Renal cortical epithelial cell (primary cell): ENCODE measurements at regions not wholly inside any gene's neighbourhood (a gene's known extent, or its start where the extent isn't known, plus 50 kb on each side); places are given as distances from the start of the nearest gene placed in this dataset.
"Not testable (repeated sequence)": the region's sequence is repeated elsewhere in the genome, so short reads cannot be mapped to it uniquely, and the experiment has no call there.

ENCODE experiments used
- DNase-seq: peaks from one replicate; pipeline ENCODE4 v3.0.0-alpha.2; 2011; ENCODE audit warnings: low read depth

DNA sequence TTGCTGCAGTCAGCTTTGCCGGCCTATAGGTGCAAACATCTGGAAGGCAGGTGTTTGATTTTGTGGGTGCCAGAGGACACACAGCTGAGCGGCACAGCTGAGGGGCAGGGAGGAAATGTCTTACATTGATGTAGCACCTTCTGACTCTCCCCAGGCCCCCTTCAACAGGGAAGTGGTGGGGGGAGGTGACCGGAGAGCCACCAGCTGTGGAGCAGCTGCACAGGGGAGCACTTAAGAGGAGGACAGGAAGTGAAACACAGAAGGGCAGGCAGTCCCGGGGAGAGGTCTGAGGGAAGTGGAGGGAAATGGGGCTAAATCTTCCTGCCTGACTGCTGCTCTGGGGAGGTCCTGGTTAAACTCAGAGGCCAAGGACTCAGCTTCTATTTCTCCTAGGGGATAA lies 409.1 kb downstream of the TNS1 start:
- DNase-seq = no peak

DNA sequence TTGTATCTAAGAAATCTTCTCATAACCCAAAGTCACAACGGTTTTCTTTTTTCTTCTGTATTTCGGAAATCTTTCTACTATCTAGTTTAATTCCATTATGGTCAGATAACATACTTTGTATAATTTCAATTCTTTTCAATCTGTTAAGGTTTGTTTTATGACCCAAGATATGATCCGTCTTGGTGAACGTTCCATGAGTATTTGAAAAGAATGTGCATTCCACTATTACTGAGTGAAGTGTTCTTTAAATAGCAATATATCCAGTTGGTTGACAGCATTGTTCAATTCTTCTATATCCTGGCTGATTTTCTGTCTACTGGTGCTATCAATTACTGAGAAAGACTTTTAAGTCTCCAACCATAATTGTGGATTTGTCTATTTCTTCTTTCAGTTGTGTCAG lies 414.5 kb downstream of the TNS1 start:
- no peak for DNase-seq

DNA sequence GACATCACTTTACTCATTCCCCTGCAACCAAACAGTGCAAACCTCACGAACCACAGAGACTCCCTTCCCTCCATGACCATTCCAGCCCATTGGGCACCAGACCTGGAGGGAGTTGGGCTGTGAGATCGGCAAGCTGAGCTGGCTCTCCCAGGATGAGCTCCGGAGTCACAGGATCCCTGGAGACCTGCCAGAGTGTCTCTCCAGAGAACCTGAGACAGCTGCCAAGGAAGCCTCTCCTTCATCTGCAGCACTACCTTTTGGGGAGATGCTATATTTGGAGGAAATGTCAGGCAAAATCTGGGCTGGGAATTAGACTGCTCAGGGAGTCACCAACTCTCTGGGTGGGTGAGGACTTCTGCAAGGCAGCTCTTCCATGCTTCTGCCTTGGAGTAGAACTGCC lies 417.4 kb downstream of the TNS1 start:
- no peak for DNase-seq

DNA sequence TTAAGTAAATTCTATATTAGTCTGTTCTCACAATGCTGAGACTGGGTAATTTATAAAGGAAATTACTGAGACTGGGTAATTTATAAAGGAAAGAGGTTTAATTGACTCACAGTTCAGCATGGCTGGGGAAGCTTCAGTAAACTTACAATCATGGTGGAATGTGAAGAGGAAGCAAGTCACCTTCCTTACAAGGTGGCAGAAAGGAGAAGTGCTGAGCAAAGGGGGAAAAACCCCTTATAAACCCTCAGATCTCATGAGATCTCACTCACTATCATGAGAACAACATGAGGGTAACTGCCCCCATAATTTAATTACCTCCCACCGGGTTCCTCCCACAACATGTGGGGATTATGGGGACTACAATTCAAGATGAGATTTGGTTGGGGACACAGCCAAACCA lies 422.4 kb downstream of the TNS1 start:
- not testable (repeated sequence) for DNase-seq

DNA sequence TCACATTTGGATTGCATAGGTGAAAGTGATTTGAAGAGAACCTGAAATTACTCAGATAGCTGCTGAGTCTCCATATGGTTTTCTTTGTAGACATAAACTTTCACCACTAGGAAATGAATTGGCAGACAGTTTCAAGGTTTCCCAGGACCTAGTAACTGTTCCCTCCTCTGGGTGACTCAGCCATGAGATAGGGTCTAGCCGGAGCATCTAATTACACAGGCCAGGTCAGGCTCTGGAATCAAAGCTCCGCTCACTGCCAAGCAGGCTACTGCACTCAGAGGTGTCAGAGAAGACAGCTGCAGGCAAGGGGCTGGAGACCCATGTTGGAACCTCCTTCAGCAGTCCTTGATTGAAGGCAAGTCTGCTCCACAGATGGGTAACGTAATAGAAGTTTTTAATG lies 429.2 kb downstream of the TNS1 start:
- peak; percentile 5 for DNase-seq

DNA sequence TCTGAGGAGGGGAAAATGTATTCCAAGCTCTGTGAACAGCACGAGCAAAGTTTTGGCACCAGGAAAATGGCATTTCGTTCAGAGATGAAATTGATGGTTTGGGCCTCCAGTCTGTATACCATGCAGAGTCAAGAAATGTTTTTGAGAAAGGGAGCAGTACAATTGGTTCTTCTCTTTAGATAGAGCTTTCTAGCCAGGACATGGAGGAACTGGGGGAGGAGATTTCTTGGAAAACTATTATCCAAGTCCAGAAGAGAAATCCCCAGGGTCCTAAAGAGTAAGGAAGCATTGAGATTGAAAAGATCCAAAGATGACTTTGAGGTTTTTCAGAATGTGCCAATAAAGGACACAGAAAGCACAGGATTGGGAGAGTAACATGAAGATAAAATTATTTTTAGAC lies 432.4 kb downstream of the TNS1 start:
- DNase-seq = no peak

DNA sequence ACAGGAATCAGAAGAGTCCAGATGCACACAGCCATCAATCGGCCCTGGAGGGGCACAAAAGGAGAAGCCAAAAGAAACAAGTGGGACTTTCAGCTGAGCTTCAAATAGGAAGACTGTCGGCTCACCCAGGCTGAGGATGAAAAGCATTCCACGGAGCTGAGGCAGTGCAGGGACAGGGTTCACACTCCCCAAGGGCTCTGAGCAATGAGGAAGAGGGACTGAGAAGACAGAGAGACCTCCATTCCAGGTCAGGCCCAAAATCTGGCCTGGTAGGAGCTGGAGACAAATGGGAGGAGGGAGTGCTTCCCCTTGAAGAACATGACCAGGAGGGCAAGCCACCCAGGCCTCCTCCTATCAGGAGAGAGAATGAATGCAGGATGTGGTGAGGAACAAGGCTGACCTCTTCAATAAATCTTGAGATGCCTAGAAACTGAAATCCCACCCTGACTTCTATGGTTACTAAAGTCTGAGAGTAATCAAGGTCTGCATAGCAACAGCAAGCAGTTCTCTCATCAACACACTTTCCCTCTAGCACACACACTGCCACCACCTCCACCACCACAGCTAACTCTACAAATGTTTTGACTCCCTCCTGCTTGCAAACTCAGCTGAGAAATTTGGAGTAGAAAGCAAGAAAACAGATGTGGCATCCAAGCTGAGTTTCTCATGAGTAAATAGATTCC lies 434.4 kb downstream of the TNS1 start:
- no peak for DNase-seq

DNA sequence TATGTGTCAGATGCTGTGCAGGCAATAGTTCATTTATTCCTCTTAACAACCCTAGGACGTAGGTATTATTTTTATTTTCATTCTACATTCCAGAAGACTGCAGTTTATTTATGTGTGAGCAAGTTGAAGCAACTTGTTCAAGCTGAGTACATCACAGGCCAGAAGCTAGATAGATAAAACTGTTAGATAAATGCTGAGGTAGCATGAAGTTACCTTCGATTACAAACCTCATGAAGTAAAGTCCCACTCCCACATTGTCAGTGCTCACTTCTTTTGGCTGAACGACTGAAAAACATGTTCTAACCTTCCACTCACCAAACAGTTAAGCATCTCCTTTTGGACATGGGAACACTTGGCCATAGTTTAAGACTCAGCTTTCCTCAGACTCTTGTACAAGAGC lies 439.2 kb downstream of the TNS1 start:
- DNase-seq = no peak

DNA sequence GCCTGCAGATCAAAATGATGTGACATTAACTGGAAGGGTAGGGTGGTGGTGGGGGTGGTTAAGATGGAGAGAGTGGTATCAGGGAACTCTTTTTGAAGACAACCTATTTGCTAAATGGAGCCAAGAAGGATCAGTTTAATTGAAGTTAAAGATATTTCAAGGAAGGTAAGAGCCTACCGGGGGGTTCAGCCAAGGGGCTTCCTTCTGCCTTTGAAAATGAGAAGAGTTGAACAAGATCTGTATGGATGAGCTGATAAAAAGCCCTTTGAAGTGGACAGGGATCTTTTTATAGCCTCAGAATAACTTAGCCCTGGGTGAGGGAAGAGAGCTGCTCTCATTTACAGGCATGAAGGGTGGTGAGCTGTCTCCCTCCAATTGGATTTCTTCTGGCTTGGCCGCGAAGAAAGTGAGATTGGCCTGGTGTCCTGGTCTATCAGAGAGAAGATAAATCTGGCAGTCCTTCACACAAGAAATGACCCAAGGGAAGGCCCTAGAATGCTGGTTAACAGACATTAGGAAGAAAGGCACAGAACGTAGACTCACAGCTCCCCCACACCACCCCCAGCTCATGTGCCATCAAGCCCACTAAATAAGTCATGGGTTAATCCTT lies 439.8 kb downstream of the TNS1 start:
- no peak for DNase-seq

DNA sequence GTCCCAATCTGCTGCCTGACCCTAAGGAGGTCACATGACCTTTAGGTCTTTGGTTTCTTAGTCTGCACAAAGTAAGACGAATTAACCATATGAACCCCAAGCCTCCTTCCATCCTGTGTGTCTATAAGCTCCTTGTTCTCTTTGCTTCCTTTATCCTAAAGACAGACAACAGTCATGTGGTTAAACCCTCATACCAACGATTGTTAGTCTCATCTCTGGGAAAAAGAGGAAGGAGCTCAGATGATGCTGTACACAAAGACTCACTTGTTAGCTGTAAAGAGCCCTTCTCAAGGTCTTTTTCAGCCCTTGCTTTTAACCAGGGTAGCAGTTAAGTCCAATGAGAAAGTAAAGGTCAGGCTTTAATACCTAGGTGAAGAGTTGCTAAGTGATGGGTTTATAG lies 443.7 kb downstream of the TNS1 start:
- no peak for DNase-seq

DNA sequence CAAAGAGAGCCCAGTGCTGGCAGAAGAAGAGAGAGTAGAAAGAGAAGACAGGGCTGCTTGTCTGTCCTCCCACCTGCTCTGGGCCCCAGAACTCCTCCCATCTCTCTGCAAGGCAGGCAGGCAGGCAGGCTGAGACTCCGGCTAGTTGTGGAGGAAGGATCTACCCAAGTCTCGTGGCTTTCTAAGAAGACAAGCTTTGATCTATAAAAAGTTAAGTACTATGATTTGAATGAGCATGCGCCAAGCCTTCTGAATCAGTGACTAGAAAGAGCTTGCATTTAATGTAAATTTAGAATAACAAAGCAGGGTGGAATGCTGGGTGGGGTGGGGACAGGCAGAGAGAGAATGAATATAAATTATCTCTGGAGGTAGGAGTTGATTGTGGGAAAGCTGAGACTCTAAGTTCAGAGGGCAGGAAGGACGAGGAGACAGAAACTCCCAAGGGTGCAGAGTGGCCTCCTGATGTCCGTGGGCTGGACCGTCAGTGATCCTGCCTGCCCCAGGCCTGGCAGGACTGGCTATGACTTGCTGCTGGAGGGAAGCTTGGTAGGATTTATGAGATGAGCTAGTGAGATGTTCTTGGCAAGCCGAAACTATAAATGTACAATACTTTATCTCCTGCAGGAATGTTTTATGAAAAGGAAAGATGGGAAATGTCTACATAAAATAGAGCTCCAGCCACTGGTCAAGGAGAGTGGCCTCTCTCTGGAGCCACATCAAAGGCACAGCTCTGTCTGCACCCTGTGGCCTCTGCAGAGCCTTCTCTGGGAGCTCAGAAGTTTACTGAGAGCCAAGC lies 447.5 kb downstream of the TNS1 start:
- no peak for DNase-seq

DNA sequence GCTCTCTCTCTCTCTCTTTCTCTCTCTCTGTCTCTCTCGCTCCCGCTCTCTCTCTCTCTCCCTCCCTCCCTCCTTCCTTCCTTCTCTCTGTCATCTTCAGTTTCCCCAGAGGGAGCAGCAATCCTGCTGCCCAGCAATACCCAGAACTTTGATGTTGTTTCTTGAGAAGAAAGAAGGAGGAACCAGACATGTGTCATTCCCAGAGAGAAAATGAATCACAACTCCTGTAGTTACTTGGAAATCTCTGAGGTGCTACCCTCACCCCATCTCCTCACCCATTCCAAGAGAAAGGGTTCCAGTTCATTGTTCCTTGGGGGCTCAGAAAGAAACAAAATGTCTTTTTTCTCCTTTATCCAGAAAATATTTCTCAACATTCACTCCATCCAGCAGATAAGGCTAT lies 449.1 kb downstream of the TNS1 start:
- no peak for DNase-seq

DNA sequence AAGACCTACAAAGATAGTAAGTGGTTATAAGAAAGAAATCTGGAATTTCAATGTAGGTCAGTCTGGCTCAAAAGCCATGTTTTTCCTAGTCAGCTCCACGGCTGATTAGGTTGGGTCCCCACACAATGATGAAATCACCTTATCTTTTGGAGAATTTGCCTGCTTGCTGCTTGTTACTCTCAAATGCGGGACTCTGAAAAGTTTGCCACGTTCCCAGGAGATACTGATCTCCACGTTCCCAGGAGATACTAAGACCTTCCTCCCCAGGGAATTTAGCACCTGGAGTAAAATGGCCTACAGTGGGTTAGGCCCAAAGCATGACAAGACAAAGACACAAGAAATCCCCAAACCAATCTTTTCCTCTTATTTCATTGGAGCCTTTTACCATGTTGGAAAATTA lies 449.6 kb downstream of the TNS1 start:
- no peak for DNase-seq

DNA sequence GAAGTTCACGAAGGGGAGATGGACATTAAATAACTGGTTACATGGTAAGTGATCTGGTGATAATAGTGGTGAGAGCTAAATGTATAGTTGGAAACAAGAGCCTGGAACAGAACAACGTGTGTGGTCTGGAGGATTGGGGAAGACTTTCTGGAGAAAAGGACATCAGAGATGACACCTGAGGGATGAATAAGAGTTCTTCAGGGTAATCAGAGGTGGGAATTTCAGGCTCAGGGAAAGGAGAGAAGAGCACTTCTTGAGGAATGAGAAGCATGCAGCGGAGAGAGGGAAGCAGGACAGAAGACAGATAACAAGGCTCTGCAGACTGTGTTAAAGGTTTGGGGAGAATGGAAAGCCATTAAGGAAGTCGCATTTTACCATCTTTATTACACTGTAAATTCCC lies 450.7 kb downstream of the TNS1 start:
- no peak for DNase-seq

DNA sequence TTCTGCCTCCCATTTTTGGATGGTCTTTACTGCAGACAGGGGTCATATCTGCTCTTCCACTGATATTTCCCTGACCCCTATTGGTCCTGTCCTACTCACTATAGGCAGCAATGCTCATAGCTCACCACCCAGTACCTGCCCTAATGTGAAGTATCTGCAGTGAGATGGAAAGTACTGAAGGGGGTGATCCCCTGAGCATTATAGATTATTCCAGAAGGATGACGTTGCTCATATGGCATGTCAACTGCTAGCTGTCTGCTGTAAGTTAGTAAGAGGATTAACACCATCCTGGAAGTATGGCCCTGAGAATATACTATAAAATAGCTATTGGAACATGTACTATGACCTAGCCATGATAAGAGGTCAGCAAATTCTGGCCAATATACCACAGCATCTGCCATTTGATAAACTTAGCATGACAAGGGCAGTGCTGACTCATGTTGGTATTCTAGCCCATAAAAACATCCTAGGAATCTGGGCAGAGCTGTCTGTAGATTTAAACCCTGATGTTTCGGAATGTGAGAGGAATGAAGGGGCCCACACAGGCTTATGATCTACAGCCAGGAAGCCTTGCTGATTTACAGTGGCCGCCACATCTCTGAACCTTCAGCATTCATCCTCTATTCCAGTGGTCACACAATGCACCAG lies 451.4 kb downstream of the TNS1 start:
- peak; percentile 61 for DNase-seq

DNA sequence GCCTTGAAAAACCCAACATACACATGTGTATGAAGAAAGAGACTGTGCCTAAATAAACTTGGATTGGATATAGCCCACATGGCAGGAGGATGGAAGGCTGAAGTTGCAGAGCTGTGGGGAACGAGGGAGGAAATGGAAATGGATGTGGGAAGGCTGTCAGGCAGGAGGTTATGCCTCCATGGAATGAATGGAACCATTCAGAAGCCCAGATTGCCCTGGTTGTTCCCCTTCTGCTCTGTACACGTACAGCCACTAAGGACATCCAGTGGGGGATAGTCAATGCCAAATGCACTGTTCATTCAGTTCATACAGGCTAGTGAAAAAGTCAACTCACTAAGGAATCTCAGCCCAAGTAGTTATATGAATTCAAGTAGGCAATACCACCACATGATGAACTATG lies 463.7 kb downstream of the TNS1 start:
- DNase-seq = no peak

DNA sequence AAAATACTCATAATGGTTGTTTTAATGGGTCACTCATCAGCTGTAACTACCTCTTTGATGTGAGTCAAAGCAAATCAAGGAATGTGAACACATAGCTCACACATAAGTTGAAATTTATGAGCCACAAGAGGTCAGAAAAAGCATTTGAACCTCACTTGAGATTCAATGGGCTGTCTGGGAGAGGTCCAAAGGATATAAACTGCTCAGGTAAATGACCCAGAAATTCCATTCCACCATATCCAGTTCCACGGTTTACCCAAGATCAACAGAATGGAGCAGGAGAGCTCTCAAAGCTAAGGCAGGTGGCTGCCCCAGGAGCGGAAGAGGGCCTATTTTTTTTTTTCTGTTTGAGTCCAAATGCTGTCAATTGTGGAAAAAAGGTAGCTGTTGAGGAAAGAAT lies 464.1 kb downstream of the TNS1 start:
- peak; percentile 94 for DNase-seq

DNA sequence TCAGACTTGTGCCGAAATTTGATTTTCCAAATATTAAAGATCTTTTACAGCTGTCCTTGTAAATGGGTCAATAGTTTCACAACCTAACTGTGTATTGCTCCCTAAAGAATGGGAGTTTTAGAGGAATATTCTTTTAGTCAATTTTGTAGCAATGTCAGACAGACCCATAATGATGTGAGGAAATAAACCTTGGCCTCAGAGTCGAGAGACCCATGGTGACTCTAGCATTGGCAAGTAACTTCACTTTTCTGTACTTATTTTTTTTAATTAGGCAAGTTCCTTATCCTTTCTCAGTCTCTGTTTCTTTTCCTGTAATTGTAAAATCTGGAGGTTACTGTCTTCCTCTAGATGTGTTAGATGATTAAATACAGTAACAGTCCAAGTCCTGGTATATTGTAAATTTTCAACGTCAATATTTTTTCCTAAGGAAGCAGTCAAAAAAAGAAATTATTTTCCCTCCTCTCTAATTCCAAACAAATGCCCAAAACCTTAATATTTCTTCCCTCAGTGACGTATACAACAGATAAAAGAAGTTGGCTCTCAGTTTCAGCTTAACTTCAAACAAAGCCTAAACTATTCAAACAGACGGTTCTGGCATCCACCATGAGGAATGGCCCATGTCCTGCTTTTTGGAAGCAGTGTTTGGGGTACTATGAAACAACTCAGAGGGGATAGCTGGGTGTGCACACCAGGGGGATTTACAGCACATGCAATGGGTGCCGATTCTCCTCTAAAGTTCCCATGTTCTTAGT lies 466.7 kb downstream of the TNS1 start:
- no peak for DNase-seq

DNA sequence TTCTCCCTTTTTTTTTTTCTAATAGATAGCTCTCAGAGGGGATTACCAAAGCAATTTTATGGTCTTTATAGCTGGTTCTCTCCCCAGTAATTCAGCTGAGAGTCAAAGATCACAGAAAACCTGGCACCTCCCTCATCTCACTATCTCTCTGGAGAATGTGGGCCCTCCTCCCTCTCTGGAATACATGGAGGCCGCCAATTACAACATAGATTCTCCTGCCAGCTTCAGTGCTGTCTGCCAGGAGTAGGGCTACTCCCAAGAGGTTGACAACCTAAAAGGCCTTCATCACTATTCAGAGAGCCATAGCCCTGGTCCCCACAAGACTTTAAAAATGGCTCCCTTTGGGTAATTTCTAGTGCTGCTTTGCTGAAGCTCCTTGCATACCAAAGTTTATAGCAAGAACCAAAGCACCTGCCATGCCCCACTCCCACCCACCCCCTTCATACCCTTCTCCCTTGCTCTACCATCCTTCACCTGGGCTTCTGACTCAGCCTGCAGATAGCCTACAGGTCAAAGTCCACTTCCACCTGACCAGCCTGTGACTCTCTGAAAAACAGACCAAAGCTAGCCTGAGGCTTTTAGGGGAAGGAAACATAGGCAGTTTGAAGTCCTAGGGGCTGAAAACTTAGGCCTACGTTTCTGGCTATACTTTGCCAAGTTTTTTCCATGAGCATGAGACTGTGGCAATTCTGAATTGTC lies 472.3 kb downstream of the TNS1 start:
- DNase-seq = peak; percentile 23

DNA sequence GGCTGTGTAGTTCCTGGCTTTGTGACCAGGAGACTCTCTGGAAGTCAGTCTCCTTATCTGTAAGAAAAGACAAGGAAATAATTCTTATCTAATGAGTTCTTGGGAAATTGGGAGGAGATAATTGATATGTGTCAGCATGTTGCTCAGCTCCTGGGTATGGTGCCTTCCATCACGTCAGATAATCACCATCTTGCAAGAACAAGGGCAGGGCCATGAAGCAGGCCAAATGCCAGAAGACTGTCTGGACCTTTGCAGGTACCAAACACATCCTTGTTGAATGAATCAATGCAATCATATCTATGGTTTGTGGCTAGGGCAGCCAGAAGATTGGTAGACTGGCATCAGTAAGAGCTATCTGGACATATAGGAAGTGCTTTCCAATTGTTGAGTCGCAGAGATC lies 473.5 kb downstream of the TNS1 start:
- no peak for DNase-seq

DNA sequence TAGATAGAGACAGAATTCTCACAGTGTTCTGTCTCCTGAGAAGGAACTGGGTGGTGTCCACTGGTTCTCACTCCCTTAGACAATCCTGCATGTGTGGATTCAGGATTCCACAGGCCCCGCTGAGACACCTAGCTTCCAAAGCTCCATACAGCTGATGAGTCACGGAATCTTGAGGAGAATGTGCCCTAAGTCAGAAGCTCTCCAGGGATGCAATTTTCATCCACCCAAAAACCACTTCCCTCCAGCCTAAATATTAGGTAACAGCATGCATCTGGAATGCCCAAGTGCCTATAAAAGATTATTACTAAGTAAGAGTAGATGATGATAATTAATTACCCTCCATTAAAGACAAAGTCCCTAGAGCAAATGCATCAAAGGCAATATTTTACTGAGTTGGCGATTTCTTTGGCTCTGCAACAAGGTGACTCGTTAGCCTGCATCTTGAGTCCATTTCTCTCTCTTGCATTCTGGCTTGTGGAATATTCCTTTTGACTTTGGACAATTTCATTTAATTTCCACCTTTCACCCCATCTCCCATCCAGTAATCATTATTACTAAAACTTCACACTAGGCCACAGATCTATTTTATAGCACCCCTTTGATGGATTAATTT lies 475.1 kb downstream of the TNS1 start:
- DNase-seq = no peak
